Psoas muscle (tissue), 7 donors: ENCODE measurements at regions not wholly inside any gene's neighbourhood (a gene's known extent, or its start where the extent isn't known, plus 50 kb on each side); places are given as distances from the start of the nearest gene placed in this dataset.

Source experiments
- ATAC-seq, 4 donors: fragments of 200-7000 bp; cut with Tn5 transposase; one replicate each; pipeline ENCODE4 v1.9.1; 2020; ENCODE audit warnings: moderate library complexity in 3 of 4, mild to moderate bottlenecking in 2 of 4
- DNase-seq, 2 donors: peaks; one replicate each; pipeline ENCODE4 v3.0.0-alpha.2; 2020
- H3K27ac ChIP-seq: fragments of 200-600 bp; one replicate; pipeline ENCODE4 v1.8.0; 2022
- H3K27me3 ChIP-seq, 3 donors: fragments of 200-600 bp in 1 of 3; one replicate each; pipeline versions ENCODE4 v1.6.1 to v1.8.0; 2013 to 2022; ENCODE audit warnings: low read length in 2 of 3, mild to moderate bottlenecking in 2 of 3, moderate library complexity in 1 of 3; ENCODE audit not compliant: insufficient read depth in 3 of 3
- H3K36me3 ChIP-seq, 2 donors: fragments of 200-600 bp in 1 of 2; one replicate each; pipeline versions ENCODE4 v1.6.1 to v1.8.0; 2013 to 2022; ENCODE audit warnings: low read depth in 1 of 2, mild to moderate bottlenecking in 1 of 2, moderate library complexity in 1 of 2; ENCODE audit not compliant: insufficient read depth in 1 of 2
- H3K4me1 ChIP-seq: fragments of 200-600 bp; one replicate; pipeline ENCODE4 v1.8.0; 2022
- H3K4me3 ChIP-seq: fragments of 200-600 bp; one replicate; pipeline ENCODE4 v1.8.0; 2022; ENCODE audit warnings: mild to moderate bottlenecking
- H3K9me3 ChIP-seq: fragments of 200-600 bp; one replicate; pipeline ENCODE4 v1.8.0; 2022
- CTCF ChIP-seq: fragments of 200-600 bp; IDR thresholded peaks from one replicate; pipeline ENCODE4 v1.8.0; 2022; ENCODE audit warnings: antibody characterized with exemption
- WGBS, 3 donors: extraction: QIAGEN DNeasy Blood & Tissue Kit; methylation state at CpG; one replicate each; pipeline versions ENCODE4 v1.1.6 to v1.1.7; 2013; 5-methylcytosine and 5-hydroxymethylcytosine counted together
- intact Hi-C, 2 donors: fragments of 100-400 bp; cut with DNase I; formaldehyde crosslinking; loops; one replicate each; pipeline versions ENCODE4 v1.11.0 to v1.14.2; 2022
- donor health status: healthy with polysubstance abuse.
- donor health status: DM: no; HTN: no; CAD: no; lungs with moderate emphysema.
- donor health status: Bipolar disorder and iron deficiency.
- donor health status: healthy.
- donor health status: DM: yes; HTN: yes; CAD: no.
- donor health status: DM: no; HTN: no; CAD: no.
- donor health status: DM: yes; HTN: yes; CAD: no.

GRCh38 chr4:141464366-141464765, 172.0 kb upstream of the IL15 start:
- no peak overlapping the region for H3K4me3 ChIP-seq
- WGBS, 3 donors = 8 to 17% (median 12%) methylated on average over 1 of the region's 1 CpG
- no peaks in the 10 kb centered on the region for H3K27me3 ChIP-seq
- no peak for ATAC-seq
- no peak for DNase-seq
- intact Hi-C loops = no loop called here
- no peaks in the 10 kb centered on the region for H3K36me3 ChIP-seq
- no peak for TF ChIP-seq CTCF
- no peak overlapping the region for H3K27ac ChIP-seq
- H3K9me3 ChIP-seq = no peaks in the 10 kb centered on the region
- H3K4me1 ChIP-seq = no peaks in the 10 kb centered on the region

- TF ChIP-seq CTCF = no peak
These were observed 171.2 kb upstream of the IL15 start for GRCh38 chr4:141465171-141465570.

GRCh38 chr4:141467225-141467624, 169.2 kb upstream of the IL15 start:
- no peaks in the 10 kb centered on the region for H3K36me3 ChIP-seq
- TF ChIP-seq CTCF = no peak
- no peaks in the 10 kb centered on the region for H3K4me1 ChIP-seq
- H3K4me3 ChIP-seq = no peak overlapping the region
- H3K9me3 ChIP-seq = no peaks in the 10 kb centered on the region
- DNase-seq (no peak), ATAC-seq (no peak)
- 68 to 70% (median 69%) methylated on average over 2 of the region's 2 CpGs for whole genome bisulfite sequencing, 3 donors
- intact Hi-C loops = no loop called here
- no peaks in the 10 kb centered on the region for H3K27me3 ChIP-seq
- no peak overlapping the region for H3K27ac ChIP-seq

More at GRCh38 chr4:141465171-141465570, 171.2 kb upstream of the IL15 start:
- H3K27me3 ChIP-seq = no peaks in the 10 kb centered on the region
- intact Hi-C loops = no loop called here
- H3K27ac ChIP-seq = no peak overlapping the region
- 39 to 46% (median 44%) methylated on average over 6 of the region's 6 CpGs for WGBS, 3 donors
- DNase-seq (no peak), ATAC-seq (peak; percentile 46 to 80 (median 54))
- no peak overlapping the region for H3K4me3 ChIP-seq
- H3K36me3 ChIP-seq = no peaks in the 10 kb centered on the region
- H3K4me1 ChIP-seq = no peaks in the 10 kb centered on the region
- no peaks in the 10 kb centered on the region for H3K9me3 ChIP-seq

GRCh38 chr4:141469392-141469791, 167.0 kb upstream of the IL15 start:
- no peak for TF ChIP-seq CTCF
- Histone ChIP-seq H3K36me3 (no peaks in the 10 kb centered on the region), H3K4me1 (no peaks in the 10 kb centered on the region), H3K4me3 (no peak overlapping the region), H3K27ac (no peak overlapping the region), H3K9me3 (no peaks in the 10 kb centered on the region), H3K27me3 (no peaks in the 10 kb centered on the region)
- no peak for ATAC-seq
- intact Hi-C loops = no loop called here
- 58 to 68% (median 62%) methylated on average over 1 of the region's 1 CpG for WGBS, 3 donors
- no peak for DNase-seq

- intact Hi-C loops = no loop called here
- no peak for TF ChIP-seq CTCF
These were observed 163.3 kb upstream of the IL15 start for GRCh38 chr4:141473026-141473540.

More at GRCh38 chr4:141473026-141473540, 163.3 kb upstream of the IL15 start:
- H3K9me3 ChIP-seq = no peaks in the 10 kb centered on the region
- DNase-seq = no peak
- no peak for ATAC-seq
- H3K4me3 ChIP-seq = no peak overlapping the region
- H3K27ac ChIP-seq = no peak overlapping the region
- H3K36me3 ChIP-seq = no peaks in the 10 kb centered on the region
- no peaks in the 10 kb centered on the region for H3K4me1 ChIP-seq
- H3K27me3 ChIP-seq = no peaks in the 10 kb centered on the region
